ENCODE measurements at regions not wholly inside any gene's neighbourhood (a gene's known extent, or its start where the extent isn't known, plus 50 kb on each side); places are given as distances from the start of the nearest gene placed in this dataset.

DNA sequence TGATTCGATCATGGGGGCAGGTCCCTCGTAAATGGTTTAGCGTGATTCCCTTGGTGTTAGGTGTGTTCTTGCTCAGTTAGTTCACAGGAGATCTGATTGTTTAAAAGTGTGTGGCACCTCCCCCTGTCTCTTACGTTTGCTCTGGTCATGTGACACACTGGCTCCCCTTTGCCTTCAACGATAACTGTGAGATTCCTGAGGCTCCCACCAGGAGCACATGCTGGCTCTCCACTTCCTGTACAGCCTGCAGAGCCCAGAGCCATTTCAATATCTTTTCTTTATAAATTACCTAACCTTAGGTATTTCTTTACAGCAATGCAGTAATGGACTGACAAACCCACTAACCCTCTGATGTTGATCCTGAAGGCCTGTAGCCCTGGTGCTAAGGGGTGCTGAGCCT, 141.9 kb downstream of the FCRL5 start:
- H3K4me1 ChIP-seq = no peaks in the 10 kb centered on the region
- peak; percentile 82 for DNase-seq (ENCODE audit: extremely low spot score)
- WGBS = 70% methylated on average over 5 of the region's 5 CpGs
- H3K27me3 ChIP-seq = no peaks in the 10 kb centered on the region
- intact Hi-C loops (cut with DNase I) = no loop called here
- H3K27ac ChIP-seq (replicated peaks in 1 of 4) = no peak overlapping the region
- TF ChIP-seq, protein P1, sequence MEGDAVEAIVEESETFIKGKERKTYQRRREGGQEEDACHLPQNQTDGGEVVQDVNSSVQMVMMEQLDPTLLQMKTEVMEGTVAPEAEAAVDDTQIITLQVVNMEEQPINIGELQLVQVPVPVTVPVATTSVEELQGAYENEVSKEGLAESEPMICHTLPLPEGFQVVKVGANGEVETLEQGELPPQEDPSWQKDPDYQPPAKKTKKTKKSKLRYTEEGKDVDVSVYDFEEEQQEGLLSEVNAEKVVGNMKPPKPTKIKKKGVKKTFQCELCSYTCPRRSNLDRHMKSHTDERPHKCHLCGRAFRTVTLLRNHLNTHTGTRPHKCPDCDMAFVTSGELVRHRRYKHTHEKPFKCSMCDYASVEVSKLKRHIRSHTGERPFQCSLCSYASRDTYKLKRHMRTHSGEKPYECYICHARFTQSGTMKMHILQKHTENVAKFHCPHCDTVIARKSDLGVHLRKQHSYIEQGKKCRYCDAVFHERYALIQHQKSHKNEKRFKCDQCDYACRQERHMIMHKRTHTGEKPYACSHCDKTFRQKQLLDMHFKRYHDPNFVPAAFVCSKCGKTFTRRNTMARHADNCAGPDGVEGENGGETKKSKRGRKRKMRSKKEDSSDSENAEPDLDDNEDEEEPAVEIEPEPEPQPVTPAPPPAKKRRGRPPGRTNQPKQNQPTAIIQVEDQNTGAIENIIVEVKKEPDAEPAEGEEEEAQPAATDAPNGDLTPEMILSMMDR (IDR thresholded peaks at IDR 0.05) = no peak
- TF ChIP-seq POLR2A (IDR thresholded peaks at IDR 0.05; ENCODE audit: low read depth) = no peak
- TF ChIP-seq POLR2AphosphoS5 (IDR thresholded peaks at IDR 0.05) = no peak
- no peak for TF ChIP-seq EP300 (IDR thresholded peaks at IDR 0.05)
- H3K4me3 ChIP-seq = no peak overlapping the region
- no peaks in the 10 kb centered on the region for H3K9me3 ChIP-seq
- H3K36me3 ChIP-seq = no peaks in the 10 kb centered on the region

DNA sequence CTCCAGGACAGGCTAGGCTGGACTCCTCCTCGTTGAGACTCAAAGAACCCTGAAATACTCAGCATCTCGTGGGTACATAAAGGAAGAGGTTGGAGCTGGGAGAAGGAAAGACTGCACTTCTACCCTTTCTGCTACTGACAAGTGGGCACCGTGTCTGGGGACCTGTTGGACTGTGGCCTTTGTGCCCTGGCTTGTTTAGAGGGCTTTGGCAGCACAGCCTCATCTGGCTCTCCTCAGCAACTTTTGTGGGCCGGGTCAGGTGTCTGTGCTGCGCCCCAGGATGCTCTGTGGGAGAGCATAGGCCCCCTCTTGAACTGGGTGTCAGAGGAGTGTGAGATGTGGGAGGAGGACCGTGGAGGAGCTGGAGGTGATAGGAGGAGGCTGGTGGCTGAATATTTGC, 142.4 kb downstream of the FCRL5 start:
- TF ChIP-seq EP300 (IDR thresholded peaks at IDR 0.05) = no peak
- no peak for TF ChIP-seq POLR2A (IDR thresholded peaks at IDR 0.05; ENCODE audit: low read depth)
- no peak for TF ChIP-seq POLR2AphosphoS5 (IDR thresholded peaks at IDR 0.05)
- TF ChIP-seq, protein P1 (IDR thresholded peaks at IDR 0.05) = no peak
- DNase-seq (ENCODE audit: extremely low spot score) = peak; percentile 77
- Histone ChIP-seq H3K27me3 (no peaks in the 10 kb centered on the region), H3K4me3 (no peak overlapping the region), H3K27ac (replicated peaks in 1 of 4) (no peak overlapping the region), H3K9me3 (no peaks in the 10 kb centered on the region), H3K36me3 (no peaks in the 10 kb centered on the region), H3K4me1 (no peaks in the 10 kb centered on the region)
- WGBS = 71% methylated on average over 6 of the region's 6 CpGs
- intact Hi-C loops (cut with DNase I) = no loop called here

DNA sequence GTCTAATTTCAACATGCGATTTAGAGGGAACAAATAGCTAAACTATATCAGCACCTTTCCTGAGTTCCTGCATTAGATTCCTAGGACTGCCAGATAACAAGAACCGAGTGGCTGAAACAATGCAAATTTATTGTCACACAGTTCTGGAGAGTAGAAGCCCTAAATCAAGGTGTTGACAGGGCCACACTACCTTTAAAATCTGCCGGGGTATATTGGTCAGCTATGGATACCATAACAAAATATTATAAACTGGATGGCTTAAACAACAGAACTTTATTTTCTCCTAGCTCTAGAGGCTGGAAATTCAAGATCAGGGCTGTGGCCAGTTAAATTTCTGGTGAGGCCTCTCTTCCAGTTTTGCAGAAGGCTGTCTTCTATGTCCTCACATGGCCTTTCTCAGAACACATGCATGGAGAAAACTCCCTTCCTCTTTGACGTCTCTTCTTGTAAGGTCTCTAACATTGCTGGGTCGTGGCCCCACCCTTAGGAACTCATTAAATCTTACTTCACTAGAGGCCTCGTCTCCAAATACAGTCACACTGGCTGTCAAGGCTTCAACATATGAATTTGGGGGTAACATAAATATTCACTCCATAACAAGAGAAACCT, 144.3 kb downstream of the FCRL5 start:
- no peak overlapping the region for H3K4me3 ChIP-seq
- TF ChIP-seq, protein P1 (IDR thresholded peaks at IDR 0.05) = no peak
- TF ChIP-seq POLR2A (IDR thresholded peaks at IDR 0.05; ENCODE audit: low read depth) (no peak), EP300 (IDR thresholded peaks at IDR 0.05) (no peak)
- no peaks in the 10 kb centered on the region for H3K27me3 ChIP-seq
- H3K36me3 ChIP-seq = no peaks in the 10 kb centered on the region
- intact Hi-C loops (cut with DNase I) = no loop called here
- no peak for DNase-seq (ENCODE audit: extremely low spot score)
- 49% methylated on average over 6 of the region's 6 CpGs for WGBS
- no peaks in the 10 kb centered on the region for H3K9me3 ChIP-seq
- H3K4me1 ChIP-seq = no peaks in the 10 kb centered on the region
- H3K27ac ChIP-seq (replicated peaks in 1 of 4) = no peak overlapping the region

DNA sequence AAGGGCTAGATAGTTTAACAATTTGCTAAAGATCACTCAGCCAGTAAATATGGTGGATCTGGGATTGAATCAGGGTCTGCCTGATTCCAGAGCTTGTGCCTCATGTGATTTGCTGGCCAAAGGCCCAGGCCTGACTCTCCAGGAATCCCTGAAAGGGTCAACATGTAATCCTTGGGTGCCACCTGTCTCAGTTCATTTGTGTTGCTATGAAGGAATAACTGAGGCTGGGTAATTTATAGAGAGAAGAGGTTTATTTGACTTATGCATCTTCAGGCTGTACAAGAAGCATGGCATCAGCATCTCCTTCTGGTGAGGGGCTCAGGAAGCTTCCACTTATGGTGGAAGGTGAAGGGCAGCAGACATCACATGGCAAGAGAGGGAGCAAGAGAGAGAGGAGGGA, 144.9 kb downstream of the FCRL5 start:
- H3K27ac ChIP-seq (replicated peaks in 1 of 4) = no peak overlapping the region
- no peaks in the 10 kb centered on the region for H3K9me3 ChIP-seq
- no peaks in the 10 kb centered on the region for H3K27me3 ChIP-seq
- H3K4me3 ChIP-seq = no peak overlapping the region
- no peak for TF ChIP-seq POLR2AphosphoS5 (IDR thresholded peaks at IDR 0.05)
- no peak for TF ChIP-seq POLR2A (IDR thresholded peaks at IDR 0.05; ENCODE audit: low read depth)
- no peak for TF ChIP-seq EP300 (IDR thresholded peaks at IDR 0.05)
- TF ChIP-seq, protein P1 (IDR thresholded peaks at IDR 0.05) = no peak
- DNase-seq (ENCODE audit: extremely low spot score) = peak; percentile 72
- intact Hi-C loops (cut with DNase I) = no loop called here
- H3K4me1 ChIP-seq = no peaks in the 10 kb centered on the region
- H3K36me3 ChIP-seq = no peaks in the 10 kb centered on the region

DNA sequence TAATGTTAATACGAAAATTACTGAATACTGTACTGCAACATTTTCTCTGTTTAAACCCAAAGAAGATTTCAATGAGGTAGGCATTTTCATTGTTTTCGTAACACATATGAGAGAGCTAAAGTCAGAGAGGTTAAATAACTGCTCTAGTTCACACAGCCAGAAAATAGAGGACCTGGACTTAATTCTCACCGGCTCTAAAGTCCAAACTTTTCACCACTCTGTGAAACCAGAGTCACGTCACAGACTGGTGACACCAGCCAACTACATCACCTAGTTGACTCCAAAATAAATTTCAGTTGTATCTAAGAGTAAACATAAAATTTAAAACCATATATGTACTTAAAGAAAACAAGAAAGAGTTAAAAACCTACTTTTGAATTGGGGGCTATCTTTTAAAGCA, 146.7 kb downstream of the FCRL5 start:
- H3K4me1 ChIP-seq = no peaks in the 10 kb centered on the region
- no peak for DNase-seq (ENCODE audit: extremely low spot score)
- WGBS = 89% methylated on average over 4 of the region's 4 CpGs
- intact Hi-C loops (cut with DNase I) = no loop called here
- no peak for TF ChIP-seq POLR2AphosphoS5 (IDR thresholded peaks at IDR 0.05)
- TF ChIP-seq, protein P1 (IDR thresholded peaks at IDR 0.05) = no peak
- no peak for TF ChIP-seq POLR2A (IDR thresholded peaks at IDR 0.05; ENCODE audit: low read depth)
- no peak for TF ChIP-seq EP300 (IDR thresholded peaks at IDR 0.05)
- no peaks in the 10 kb centered on the region for H3K9me3 ChIP-seq
- H3K27ac ChIP-seq (replicated peaks in 1 of 4) = no peak overlapping the region
- peaks cover 0 to 3% (median 0%) of the 10 kb centered on the region in 4 donors for H3K27me3 ChIP-seq
- no peaks in the 10 kb centered on the region for H3K36me3 ChIP-seq
- no peak overlapping the region for H3K4me3 ChIP-seq
